H9 (cell line): ENCODE measurements at regions not wholly inside any gene's neighbourhood (a gene's known extent, or its start where the extent isn't known, plus 50 kb on each side); places are given as distances from the start of the nearest gene placed in this dataset.

Experiments used
- DNase-seq: peaks from one replicate; pipeline ENCODE4 v3.0.0-alpha.2; 2017
- H2AFZ ChIP-seq: one replicate; pipeline ENCODE4 v1.6.1; 2013; ENCODE audit warnings: mild to moderate bottlenecking, low read length, control low read depth, moderate library complexity
- H2AK5ac ChIP-seq: 2 replicates; pipeline ENCODE4 v1.6.1; 2013; ENCODE audit warnings: low read length, control low read depth, mixed read lengths; ENCODE audit not compliant: insufficient read length
- H2BK120ac ChIP-seq: one replicate; pipeline ENCODE4 v1.6.1; 2013; ENCODE audit warnings: low read depth, mild to moderate bottlenecking, low read length, control low read depth, inconsistent platforms; ENCODE audit not compliant: poor library complexity, severe bottlenecking
- H2BK12ac ChIP-seq: 2 replicates; pipeline ENCODE4 v1.6.1; 2013; ENCODE audit warnings: low read length, control low read depth, mixed read lengths, low read depth; ENCODE audit not compliant: insufficient read length
- H2BK15ac ChIP-seq: 2 replicates; pipeline ENCODE4 v1.6.1; 2013; ENCODE audit warnings: low read depth, low read length, control low read depth
- H2BK20ac ChIP-seq: one replicate; pipeline ENCODE4 v1.6.1; 2013; ENCODE audit warnings: low read depth, mild to moderate bottlenecking, low read length, control low read depth, inconsistent platforms; ENCODE audit not compliant: poor library complexity, severe bottlenecking
- H2BK5ac ChIP-seq: 2 replicates; pipeline ENCODE4 v1.6.1; 2013; ENCODE audit warnings: low read length, control low read depth, mixed read lengths; ENCODE audit not compliant: insufficient read length
- H3K14ac ChIP-seq: 2 replicates; pipeline ENCODE4 v1.6.1; 2013; ENCODE audit warnings: low read length, control low read depth; ENCODE audit not compliant: insufficient read depth
- H3K18ac ChIP-seq: 2 replicates; pipeline ENCODE4 v1.6.1; 2013; ENCODE audit warnings: low read depth, mild to moderate bottlenecking, mixed read lengths, low read length, control low read depth; ENCODE audit not compliant: insufficient read length
- H3K23ac ChIP-seq: 2 replicates; pipeline ENCODE4 v1.6.1; 2013; ENCODE audit warnings: low read length, control low read depth, mixed read lengths, low read depth; ENCODE audit not compliant: insufficient read length
- H3K23me2 ChIP-seq: 2 replicates; pipeline ENCODE4 v1.6.1; 2013; ENCODE audit warnings: low read depth, mild to moderate bottlenecking, mixed read lengths, low read length, control low read depth; ENCODE audit not compliant: insufficient read length, poor library complexity, severe bottlenecking
- H3K27ac ChIP-seq: 2 replicates; pipeline ENCODE4 v1.5.1; 2013; ENCODE audit warnings: low read length, control low read depth, mixed read lengths, low read depth; ENCODE audit not compliant: insufficient read length
- H3K27me3 ChIP-seq: 2 replicates; pipeline ENCODE4 v1.6.1; 2013; ENCODE audit warnings: low read length, control low read depth, inconsistent platforms; ENCODE audit not compliant: insufficient read depth
- H3K4ac ChIP-seq: 2 replicates; pipeline ENCODE4 v1.6.1; 2013; ENCODE audit warnings: low read depth, mild to moderate bottlenecking, control low read depth, inconsistent platforms, low read length, moderate library complexity
- H3K4me1 ChIP-seq: 2 replicates; pipeline ENCODE4 v1.6.1; 2013; ENCODE audit warnings: low read length, control low read depth, inconsistent platforms; ENCODE audit not compliant: insufficient read depth
- H3K4me2 ChIP-seq: 2 replicates; pipeline ENCODE4 v1.6.1; 2013; ENCODE audit warnings: low read length, control low read depth, mixed read lengths; ENCODE audit not compliant: insufficient read length, insufficient read depth
- H3K56ac ChIP-seq: 2 replicates; pipeline ENCODE4 v1.6.1; 2013; ENCODE audit warnings: low read depth, mild to moderate bottlenecking, mixed read lengths, low read length, control low read depth; ENCODE audit not compliant: insufficient read length
- H3K79me1 ChIP-seq: 2 replicates; pipeline ENCODE4 v1.6.1; 2013; ENCODE audit warnings: low read depth, mild to moderate bottlenecking, moderate library complexity, low read length, control low read depth, inconsistent platforms; ENCODE audit not compliant: insufficient read depth, poor library complexity, severe bottlenecking
- H3K79me2 ChIP-seq: 2 replicates; pipeline ENCODE4 v1.6.1; 2013; ENCODE audit warnings: low read length, control low read depth, inconsistent platforms; ENCODE audit not compliant: insufficient read depth
- H3K9ac ChIP-seq: 2 replicates; pipeline ENCODE4 v1.6.1; 2013; ENCODE audit warnings: low read length, control low read depth, mixed read lengths; ENCODE audit not compliant: insufficient read length; ENCODE audit errors: extremely low read depth
- H3K9me3 ChIP-seq: one replicate; pipeline ENCODE4 v1.6.1; 2013; ENCODE audit warnings: low read depth, low read length, inconsistent platforms; ENCODE audit not compliant: control insufficient read depth
- H3T11ph ChIP-seq: one replicate; pipeline ENCODE4 v1.6.1; 2013; ENCODE audit warnings: mild to moderate bottlenecking, low read length, control low read depth, inconsistent platforms
- H4K20me1 ChIP-seq: one replicate; pipeline ENCODE4 v1.6.1; 2013; ENCODE audit not compliant: control insufficient read depth, insufficient read length, insufficient read depth
- H4K5ac ChIP-seq: 2 replicates; pipeline ENCODE4 v1.6.1; 2013; ENCODE audit warnings: low read depth, mild to moderate bottlenecking, mixed read lengths, low read length, control low read depth; ENCODE audit not compliant: insufficient read length
- H4K8ac ChIP-seq: replicated peaks from 2 replicates; pipeline ENCODE4 v1.6.1; 2013; ENCODE audit warnings: low read length, control low read depth, mixed read lengths, low read depth; ENCODE audit not compliant: insufficient read length
- H4K91ac ChIP-seq: 2 replicates; pipeline ENCODE4 v1.6.1; 2013; ENCODE audit warnings: low read depth, mild to moderate bottlenecking, moderate library complexity, mixed read lengths, low read length, control low read depth; ENCODE audit not compliant: insufficient read length
- H3K27ac Mint-ChIP-seq, 3 experiments: 2 replicates in 2 of 3; 3 replicates in 1 of 3; pipeline ENCODE4 v1.8.0; 2020 to 2021; ENCODE audit warnings: mixed read lengths in 3 of 3, mild to moderate bottlenecking in 1 of 3, moderate library complexity in 1 of 3
- H3K27me3 Mint-ChIP-seq: 2 replicates; pipeline ENCODE4 v1.8.0; 2021; ENCODE audit warnings: low read depth, mild to moderate bottlenecking, moderate library complexity, mixed read lengths
- H3K36me3 Mint-ChIP-seq, 3 experiments: 2 replicates in 2 of 3; 3 replicates in 1 of 3; pipeline ENCODE4 v1.8.0; 2020 to 2021; ENCODE audit warnings: low read depth in 3 of 3, mixed read lengths in 3 of 3; ENCODE audit not compliant: insufficient read depth in 1 of 3
- H3K4me1 Mint-ChIP-seq, 2 experiments: 2 replicates each; pipeline ENCODE4 v1.8.0; 2020; ENCODE audit warnings: mixed read lengths in 2 of 2
- H3K4me3 Mint-ChIP-seq, 2 experiments: 2 replicates in 1 of 2; 3 replicates in 1 of 2; pipeline ENCODE4 v1.8.0; 2020 to 2021; ENCODE audit warnings: mild to moderate bottlenecking in 2 of 2, mixed read lengths in 2 of 2, moderate library complexity in 1 of 2
- H3K9me3 Mint-ChIP-seq, 2 experiments: 2 replicates in 1 of 2; 3 replicates in 1 of 2; pipeline ENCODE4 v1.8.0; 2020; ENCODE audit warnings: mild to moderate bottlenecking in 2 of 2, mixed read lengths in 2 of 2, moderate library complexity in 1 of 2
- WGBS: extraction: QIAGEN DNeasy Blood & Tissue Kit; methylation state at CpG from one replicate; pipeline ENCODE4 v1.1.7; 2013; ENCODE audit warnings: missing lambda C conversion rate, low lambda C conversion rate, mixed read lengths; ENCODE audit not compliant: insufficient read length; ENCODE audit errors: extremely low coverage; 5-methylcytosine and 5-hydroxymethylcytosine counted together
- TF ChIP-seq, protein P1 (sequence below): fragments of 200-600 bp; sonication (generic); conservative IDR thresholded peaks from 3 replicates; pipeline ENCODE4 v1.8.0; 2021; ENCODE audit warnings: antibody characterized with exemption, mild to moderate bottlenecking

- H3K4ac ChIP-seq: no peak overlapping the region
- H3K79me2 ChIP-seq: no peaks in the 10 kb centered on the region
- H3K79me1 ChIP-seq: no peaks in the 10 kb centered on the region
- H3K23ac ChIP-seq: no peak overlapping the region
- Mint-ChIP-seq H3K4me3 (no peak overlapping the region), H3K4me1 (no peaks in the 10 kb centered on the region), H3K27me3 (no peaks in the 10 kb centered on the region), H3K27ac (no peak overlapping the region), H3K9me3 (no peaks in the 10 kb centered on the region), H3K36me3 (no peaks in the 10 kb centered on the region)
- no peak overlapping the region for H4K91ac ChIP-seq
- DNase-seq: no peak
- no peak overlapping the region for H2BK5ac ChIP-seq
- H3K4me1 ChIP-seq: no peaks in the 10 kb centered on the region
- no peaks in the 10 kb centered on the region for H4K20me1 ChIP-seq
- H3K56ac ChIP-seq: no peak overlapping the region
- H3K4me2 ChIP-seq: no peak overlapping the region
- no peak overlapping the region for H2BK120ac ChIP-seq
- H3K27me3 ChIP-seq: no peaks in the 10 kb centered on the region
- H3K27ac ChIP-seq: no peak overlapping the region
- no peak overlapping the region for H3K18ac ChIP-seq
- H3K9me3 ChIP-seq: no peaks in the 10 kb centered on the region
- no peak overlapping the region for H3K9ac ChIP-seq
- H2BK15ac ChIP-seq: no peak overlapping the region
- no peak overlapping the region for H4K8ac ChIP-seq
- no peak overlapping the region for H2AFZ ChIP-seq
- H3K14ac ChIP-seq: no peak overlapping the region
- no peak overlapping the region for H3T11ph ChIP-seq
- H2BK20ac ChIP-seq: no peak overlapping the region
- H2BK12ac ChIP-seq: no peak overlapping the region
- H2AK5ac ChIP-seq: no peak overlapping the region
- WGBS: no CpG with 5 or more reads among the region's 2 CpGs
- TF ChIP-seq, protein P1, sequence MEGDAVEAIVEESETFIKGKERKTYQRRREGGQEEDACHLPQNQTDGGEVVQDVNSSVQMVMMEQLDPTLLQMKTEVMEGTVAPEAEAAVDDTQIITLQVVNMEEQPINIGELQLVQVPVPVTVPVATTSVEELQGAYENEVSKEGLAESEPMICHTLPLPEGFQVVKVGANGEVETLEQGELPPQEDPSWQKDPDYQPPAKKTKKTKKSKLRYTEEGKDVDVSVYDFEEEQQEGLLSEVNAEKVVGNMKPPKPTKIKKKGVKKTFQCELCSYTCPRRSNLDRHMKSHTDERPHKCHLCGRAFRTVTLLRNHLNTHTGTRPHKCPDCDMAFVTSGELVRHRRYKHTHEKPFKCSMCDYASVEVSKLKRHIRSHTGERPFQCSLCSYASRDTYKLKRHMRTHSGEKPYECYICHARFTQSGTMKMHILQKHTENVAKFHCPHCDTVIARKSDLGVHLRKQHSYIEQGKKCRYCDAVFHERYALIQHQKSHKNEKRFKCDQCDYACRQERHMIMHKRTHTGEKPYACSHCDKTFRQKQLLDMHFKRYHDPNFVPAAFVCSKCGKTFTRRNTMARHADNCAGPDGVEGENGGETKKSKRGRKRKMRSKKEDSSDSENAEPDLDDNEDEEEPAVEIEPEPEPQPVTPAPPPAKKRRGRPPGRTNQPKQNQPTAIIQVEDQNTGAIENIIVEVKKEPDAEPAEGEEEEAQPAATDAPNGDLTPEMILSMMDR: no peak
- no peaks in the 10 kb centered on the region for H3K23me2 ChIP-seq
- no peak overlapping the region for H4K5ac ChIP-seq
Measured at GRCh38 chr6:113662688-113663333, 194.3 kb upstream of the MARCKS start.
